ENCODE measurements at regions not wholly inside any gene's neighbourhood (a gene's known extent, or its start where the extent isn't known, plus 50 kb on each side); places are given as distances from the start of the nearest gene placed in this dataset.
A peak's percentile ranks its signal among the peaks of the same experiment; 100 is the strongest.

GRCh38 chr17:34199454-34199853 is 55.6 kb upstream of the CCL2 start:
- no peak overlapping the region for H3K27ac ChIP-seq
- TF ChIP-seq, protein P1, sequence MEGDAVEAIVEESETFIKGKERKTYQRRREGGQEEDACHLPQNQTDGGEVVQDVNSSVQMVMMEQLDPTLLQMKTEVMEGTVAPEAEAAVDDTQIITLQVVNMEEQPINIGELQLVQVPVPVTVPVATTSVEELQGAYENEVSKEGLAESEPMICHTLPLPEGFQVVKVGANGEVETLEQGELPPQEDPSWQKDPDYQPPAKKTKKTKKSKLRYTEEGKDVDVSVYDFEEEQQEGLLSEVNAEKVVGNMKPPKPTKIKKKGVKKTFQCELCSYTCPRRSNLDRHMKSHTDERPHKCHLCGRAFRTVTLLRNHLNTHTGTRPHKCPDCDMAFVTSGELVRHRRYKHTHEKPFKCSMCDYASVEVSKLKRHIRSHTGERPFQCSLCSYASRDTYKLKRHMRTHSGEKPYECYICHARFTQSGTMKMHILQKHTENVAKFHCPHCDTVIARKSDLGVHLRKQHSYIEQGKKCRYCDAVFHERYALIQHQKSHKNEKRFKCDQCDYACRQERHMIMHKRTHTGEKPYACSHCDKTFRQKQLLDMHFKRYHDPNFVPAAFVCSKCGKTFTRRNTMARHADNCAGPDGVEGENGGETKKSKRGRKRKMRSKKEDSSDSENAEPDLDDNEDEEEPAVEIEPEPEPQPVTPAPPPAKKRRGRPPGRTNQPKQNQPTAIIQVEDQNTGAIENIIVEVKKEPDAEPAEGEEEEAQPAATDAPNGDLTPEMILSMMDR (IDR thresholded peaks at IDR 0.05): no peak
- H3K9me3 ChIP-seq: no peaks in the 10 kb centered on the region
- H3K36me3 ChIP-seq: no peaks in the 10 kb centered on the region
- H3K4me1 ChIP-seq (ENCODE audit: control insufficient read depth in 1 of 2, insufficient read depth in 1 of 2, low read depth in 1 of 2, low read length in 1 of 2): peaks cover 0 to 6% of the 10 kb centered on the region in 2 experiments
- no peaks in the 10 kb centered on the region for H3K27me3 ChIP-seq
- no peak overlapping the region for H3K4me3 ChIP-seq (ENCODE audit: low read depth in 1 of 2, low read length in 1 of 2)

- TF ChIP-seq, protein P1 (IDR thresholded peaks at IDR 0.05): peak; percentile 99
- Histone ChIP-seq H3K36me3 (no peaks in the 10 kb centered on the region), H3K9me3 (no peaks in the 10 kb centered on the region), H3K4me1 (ENCODE audit: control insufficient read depth in 1 of 2, insufficient read depth in 1 of 2, low read depth in 1 of 2, low read length in 1 of 2) (peaks cover 0 to 6% of the 10 kb centered on the region in 2 experiments), H3K4me3 (ENCODE audit: low read depth in 1 of 2, low read length in 1 of 2) (no peak overlapping the region), H3K27me3 (no peaks in the 10 kb centered on the region), H3K27ac (no peak overlapping the region)
Observed at GRCh38 chr17:34199932-34200534, 55.1 kb upstream of the CCL2 start.

DNA sequence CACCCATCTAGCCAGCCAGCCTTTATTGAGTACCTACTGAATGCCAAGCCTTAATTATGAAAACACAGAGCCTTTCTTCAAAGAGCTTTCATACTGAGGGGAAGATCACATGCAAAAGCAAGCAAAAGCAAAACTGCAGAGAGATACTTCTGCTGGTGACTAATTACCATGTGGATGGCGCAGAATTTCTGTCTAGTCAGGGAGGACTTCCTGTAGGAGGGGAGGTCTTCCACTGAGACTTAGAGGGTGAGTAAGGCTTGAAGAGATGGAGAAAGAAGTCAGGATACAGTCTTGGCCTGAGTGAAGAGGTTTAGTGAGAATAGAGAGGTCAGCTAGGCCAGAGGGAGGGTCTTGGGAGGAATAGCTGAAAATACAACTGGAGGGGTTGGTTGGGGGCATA is 53.9 kb upstream of the CCL2 start:
- Histone ChIP-seq H3K27ac (no peak overlapping the region), H3K4me3 (ENCODE audit: low read depth in 1 of 2, low read length in 1 of 2) (no peak overlapping the region), H3K36me3 (no peaks in the 10 kb centered on the region), H3K27me3 (no peaks in the 10 kb centered on the region), H3K4me1 (ENCODE audit: control insufficient read depth in 1 of 2, insufficient read depth in 1 of 2, low read depth in 1 of 2, low read length in 1 of 2) (peaks cover 0 to 6% of the 10 kb centered on the region in 2 experiments), H3K9me3 (no peaks in the 10 kb centered on the region)
- TF ChIP-seq, protein P1 (IDR thresholded peaks at IDR 0.05): no peak

GRCh38 chr17:34201767-34202166 is 53.3 kb upstream of the CCL2 start:
- Histone ChIP-seq H3K27ac (no peak overlapping the region), H3K4me3 (ENCODE audit: low read depth in 1 of 2, low read length in 1 of 2) (no peak overlapping the region), H3K9me3 (no peaks in the 10 kb centered on the region), H3K4me1 (ENCODE audit: control insufficient read depth in 1 of 2, insufficient read depth in 1 of 2, low read depth in 1 of 2, low read length in 1 of 2) (peaks cover 0 to 6% of the 10 kb centered on the region in 2 experiments), H3K27me3 (no peaks in the 10 kb centered on the region), H3K36me3 (no peaks in the 10 kb centered on the region)
- TF ChIP-seq, protein P1 (IDR thresholded peaks at IDR 0.05): no peak

- TF ChIP-seq, protein P1 (IDR thresholded peaks at IDR 0.05): no peak
- Histone ChIP-seq H3K27ac (no peak overlapping the region), H3K9me3 (no peaks in the 10 kb centered on the region), H3K4me1 (ENCODE audit: control insufficient read depth in 1 of 2, insufficient read depth in 1 of 2, low read depth in 1 of 2, low read length in 1 of 2) (peaks cover 0 to 6% of the 10 kb centered on the region in 2 experiments), H3K4me3 (ENCODE audit: low read depth in 1 of 2, low read length in 1 of 2) (no peak overlapping the region), H3K27me3 (no peaks in the 10 kb centered on the region), H3K36me3 (no peaks in the 10 kb centered on the region)
Observed at GRCh38 chr17:34203018-34203638, 52.0 kb upstream of the CCL2 start.

All from neutrophil (primary cell).